CD14-positive monocyte (primary cell): ENCODE measurements at regions not wholly inside any gene's neighbourhood (a gene's known extent, or its start where the extent isn't known, plus 50 kb on each side); places are given as distances from the start of the nearest gene placed in this dataset.

ENCODE experiments used
- DNase-seq, 3 donors: peaks; one replicate each; pipeline ENCODE4 v3.0.0-alpha.2; 2011 to 2022
- H2AFZ ChIP-seq: 2 replicates; pipeline ENCODE4 v1.6.0; 2012; ENCODE audit warnings: mild to moderate bottlenecking, low read depth, low read length, inconsistent platforms; ENCODE audit not compliant: insufficient read depth, poor library complexity, severe bottlenecking
- H3K27ac ChIP-seq, 2 donors: 1 replicate in 1 of 2; 2 replicates in 1 of 2; pipeline ENCODE4 v1.5.1; 2012 to 2013; ENCODE audit warnings: low read length in 2 of 2, control low read depth in 1 of 2, inconsistent platforms in 1 of 2, low read depth in 1 of 2, mild to moderate bottlenecking in 1 of 2
- H3K27me3 ChIP-seq, 2 donors: one replicate each; pipeline versions ENCODE4 v1.6.0 to v1.6.1; 2011 to 2013; ENCODE audit warnings: low read length in 2 of 2; ENCODE audit not compliant: control insufficient read depth in 2 of 2, insufficient read depth in 2 of 2
- H3K36me3 ChIP-seq, 2 donors: replicated peaks in 1 of 2; 1 replicate in 1 of 2; 2 replicates in 1 of 2; pipeline versions ENCODE4 v1.5.1 to v1.6.1; 2012 to 2013; ENCODE audit warnings: low read length in 2 of 2, control low read depth in 1 of 2, inconsistent platforms in 1 of 2, mild to moderate bottlenecking in 1 of 2; ENCODE audit not compliant: insufficient read depth in 2 of 2, control insufficient read depth in 1 of 2
- H3K4me1 ChIP-seq, 2 donors: 1 replicate in 1 of 2; 2 replicates in 1 of 2; pipeline versions ENCODE4 v1.5.1 to v1.6.1; 2012 to 2013; ENCODE audit warnings: low read length in 2 of 2, control low read depth in 1 of 2, inconsistent platforms in 1 of 2, mild to moderate bottlenecking in 1 of 2, moderate library complexity in 1 of 2; ENCODE audit not compliant: insufficient read depth in 2 of 2, control insufficient read depth in 1 of 2
- H3K4me2 ChIP-seq: replicated peaks from 2 replicates; pipeline ENCODE3; 2012; ENCODE audit warnings: low read length, moderate library complexity, mild to moderate bottlenecking; ENCODE audit not compliant: poor library complexity, severe bottlenecking; ENCODE audit errors: extremely low read depth
- H3K4me3 ChIP-seq, 3 experiments: fragments of 200-600 bp in 1 of 3; sonication (generic) in 1 of 3; replicated peaks in 1 of 3; 1 replicate in 2 of 3; 2 replicates in 1 of 3; pipeline ENCODE4 v1.5.1; 2011 to 2013; ENCODE audit warnings: low read length in 3 of 3, mild to moderate bottlenecking in 3 of 3, control low read depth in 2 of 3, low read depth in 2 of 3, inconsistent platforms in 1 of 3, moderate library complexity in 1 of 3
- H3K79me2 ChIP-seq: 2 replicates; pipeline ENCODE4 v1.6.0; 2012; ENCODE audit warnings: mild to moderate bottlenecking, control low read depth, inconsistent platforms, low read length, moderate library complexity; ENCODE audit not compliant: insufficient read depth
- H3K9ac ChIP-seq: 2 replicates; pipeline ENCODE4 v1.6.0; 2017; ENCODE audit warnings: low read length, mild to moderate bottlenecking; ENCODE audit not compliant: insufficient read depth, poor library complexity, severe bottlenecking
- H3K9me3 ChIP-seq, 2 donors: replicated peaks in 1 of 2; 1 replicate in 1 of 2; 2 replicates in 1 of 2; pipeline versions ENCODE4 v1.5.1 to v1.6.1; 2012 to 2013; ENCODE audit warnings: low read length in 2 of 2, control low read depth in 1 of 2; ENCODE audit not compliant: control insufficient read depth in 1 of 2, insufficient read depth in 1 of 2
- H4K20me1 ChIP-seq: 2 replicates; pipeline ENCODE4 v1.6.0; 2012; ENCODE audit warnings: mild to moderate bottlenecking, low read length, control low read depth, moderate library complexity; ENCODE audit not compliant: insufficient read depth
- H3K27ac Mint-ChIP-seq, 7 donors: one replicate each; pipeline ENCODE4 v1.8.0; 2020; ENCODE audit warnings: mild to moderate bottlenecking in 7 of 7, mixed read lengths in 7 of 7, moderate library complexity in 6 of 7, inconsistent platforms in 2 of 7
- H3K27me3 Mint-ChIP-seq, 3 donors: one replicate each; pipeline ENCODE4 v1.8.0; 2021 to 2022; ENCODE audit warnings: low read depth in 3 of 3, mild to moderate bottlenecking in 3 of 3, mixed read lengths in 3 of 3, moderate library complexity in 3 of 3, inconsistent platforms in 1 of 3
- H3K36me3 Mint-ChIP-seq, 2 donors: one replicate each; pipeline ENCODE4 v1.8.0; 2020; ENCODE audit warnings: mixed read lengths in 2 of 2, inconsistent platforms in 1 of 2, mild to moderate bottlenecking in 1 of 2
- H3K4me1 Mint-ChIP-seq: one replicate; pipeline ENCODE4 v1.8.0; 2020; ENCODE audit warnings: mild to moderate bottlenecking, mixed read lengths
- H3K4me3 Mint-ChIP-seq, 2 donors: one replicate each; pipeline ENCODE4 v1.8.0; 2020; ENCODE audit warnings: mild to moderate bottlenecking in 2 of 2, mixed read lengths in 2 of 2, moderate library complexity in 1 of 2
- H3K9me3 Mint-ChIP-seq, 7 donors: one replicate each; pipeline ENCODE4 v1.8.0; 2020 to 2022; ENCODE audit warnings: mixed read lengths in 7 of 7, mild to moderate bottlenecking in 6 of 7, moderate library complexity in 6 of 7, inconsistent platforms in 2 of 7
- CTCF ChIP-seq: fragments of 200-600 bp; IDR thresholded peaks from one replicate; pipeline ENCODE4 v1.8.0; 2022; ENCODE audit warnings: antibody characterized with exemption, mild to moderate bottlenecking
- WGBS: methylation state at CpG from one replicate; pipeline ENCODE4 v1.1.5; 2013; ENCODE audit warnings: missing lambda C conversion rate; ENCODE audit not compliant: insufficient coverage; 5-methylcytosine and 5-hydroxymethylcytosine counted together
- intact Hi-C, 2 donors: fragments of 100-400 bp; cut with micrococcal nuclease; formaldehyde crosslinking; loops; one replicate each; pipeline versions ENCODE4 v1.15.0 to v1.15.1; 2023

GRCh38 chrX:69253821-69254220, 88.6 kb upstream of the PJA1 start:
- no peak overlapping the region for H3K27ac ChIP-seq
- H3K36me3 Mint-ChIP-seq: no peaks in the 10 kb centered on the region
- no peak overlapping the region for H3K4me3 Mint-ChIP-seq
- peaks cover 0 to 6% (median 0%) of the 10 kb centered on the region in 3 donors for H3K27me3 Mint-ChIP-seq
- TF ChIP-seq CTCF: no peak
- H3K4me3 ChIP-seq: no peak overlapping the region
- WGBS: no CpG with 5 or more reads among the region's 1 CpG
- no peaks in the 10 kb centered on the region for H4K20me1 ChIP-seq
- no peak overlapping the region for H3K9ac ChIP-seq
- H3K9me3 ChIP-seq: no peaks in the 10 kb centered on the region
- H3K36me3 ChIP-seq: no peaks in the 10 kb centered on the region
- H3K79me2 ChIP-seq: no peaks in the 10 kb centered on the region
- intact Hi-C loops: no loop called here
- no peaks in the 10 kb centered on the region for H3K27me3 ChIP-seq
- DNase-seq: no peak
- no peaks in the 10 kb centered on the region for H3K4me1 Mint-ChIP-seq
- H3K9me3 Mint-ChIP-seq: peaks cover 0 to 6% (median 0%) of the 10 kb centered on the region in 7 donors
- H3K27ac Mint-ChIP-seq: no peak overlapping the region
- no peak overlapping the region for H2AFZ ChIP-seq
- H3K4me2 ChIP-seq: no peak overlapping the region
- H3K4me1 ChIP-seq: no peaks in the 10 kb centered on the region

GRCh38 chrX:69243276-69243675, 78.0 kb upstream of the PJA1 start:
- no peaks in the 10 kb centered on the region for H3K4me1 Mint-ChIP-seq
- 90% methylated on average over 1 of the region's 4 CpGs for WGBS
- TF ChIP-seq CTCF: no peak
- Histone ChIP-seq H4K20me1 (no peaks in the 10 kb centered on the region), H3K27me3 (no peaks in the 10 kb centered on the region), H3K4me1 (no peaks in the 10 kb centered on the region), H3K4me3 (no peak overlapping the region), H3K36me3 (no peaks in the 10 kb centered on the region), H3K79me2 (no peaks in the 10 kb centered on the region), H3K9ac (no peak overlapping the region), H3K27ac (no peak overlapping the region), H3K9me3 (no peaks in the 10 kb centered on the region), H3K4me2 (no peak overlapping the region), H2AFZ (no peak overlapping the region)
- intact Hi-C loops: no loop called here
- peaks cover 0 to 16% (median 3%) of the 10 kb centered on the region in 3 donors for H3K27me3 Mint-ChIP-seq
- no peak overlapping the region for H3K4me3 Mint-ChIP-seq
- H3K27ac Mint-ChIP-seq: no peak overlapping the region
- peaks cover 0 to 9% (median 2%) of the 10 kb centered on the region in 7 donors for H3K9me3 Mint-ChIP-seq
- H3K36me3 Mint-ChIP-seq: no peaks in the 10 kb centered on the region
- DNase-seq: no peak
